HL-60 (cell line): ENCODE measurements at regions not wholly inside any gene's neighbourhood (a gene's known extent, or its start where the extent isn't known, plus 50 kb on each side); places are given as distances from the start of the nearest gene placed in this dataset.

Source experiments
- DNase-seq, 2 experiments: peaks; one replicate each; pipeline ENCODE4 v3.0.0-alpha.2; 2010 to 2020; ENCODE audit warnings: low read depth in 1 of 2, low spot score in 1 of 2
- H3K27ac ChIP-seq: fragments of 250-450 bp; sonication (Bioruptor Pico); replicated peaks from 2 replicates; pipeline ENCODE4 v1.5.1; 2020; ENCODE audit warnings: mild to moderate bottlenecking, moderate library complexity
- H3K27me3 ChIP-seq: fragments of 250-450 bp; sonication (Bioruptor Pico); 2 replicates; pipeline ENCODE4 v1.5.1; 2021; ENCODE audit warnings: mild to moderate bottlenecking, moderate library complexity; ENCODE audit not compliant: insufficient read depth, poor library complexity, severe bottlenecking
- H3K4me3 ChIP-seq: replicated peaks from 2 replicates; pipeline ENCODE4 v1.5.1; 2011; ENCODE audit warnings: mild to moderate bottlenecking, control low read depth, low read length; ENCODE audit not compliant: insufficient read depth
- CTCF ChIP-seq: IDR thresholded peaks from one replicate; pipeline ENCODE4 v1.5.1; 2011; ENCODE audit warnings: low read length, control low read depth, inconsistent platforms; ENCODE audit not compliant: insufficient read depth
- GABPA ChIP-seq: IDR thresholded peaks from 2 replicates; pipeline ENCODE4 v1.6.1; 2012; ENCODE audit warnings: low read depth
- POLR2AphosphoS5 ChIP-seq: IDR thresholded peaks from 2 replicates; pipeline ENCODE4 v1.6.1; 2012; ENCODE audit warnings: low read depth
- REST ChIP-seq: IDR thresholded peaks from 2 replicates; pipeline ENCODE4 v1.6.1; 2012; ENCODE audit warnings: low read depth; ENCODE audit not compliant: insufficient replicate concordance
- SPI1 ChIP-seq: IDR thresholded peaks from 2 replicates; pipeline ENCODE4 v1.6.1; 2012; ENCODE audit warnings: low read depth, mild to moderate bottlenecking, borderline replicate concordance

GRCh38 chr15:91622711-91623342, 230.7 kb upstream of the SLCO3A1 start:
- no peak for TF ChIP-seq CTCF
- TF ChIP-seq SPI1: no peak
- no peak for TF ChIP-seq GABPA
- no peak overlapping the region for H3K4me3 ChIP-seq
- H3K27ac ChIP-seq: no peak overlapping the region
- DNase-seq: no peak
- H3K27me3 ChIP-seq: no peaks in the 10 kb centered on the region

GRCh38 chr15:91624353-91624968, 229.0 kb upstream of the SLCO3A1 start:
- DNase-seq: no peak
- no peak overlapping the region for H3K4me3 ChIP-seq
- H3K27ac ChIP-seq: no peak overlapping the region
- H3K27me3 ChIP-seq: no peaks in the 10 kb centered on the region
- no peak for TF ChIP-seq POLR2AphosphoS5
- no peak for TF ChIP-seq CTCF
- TF ChIP-seq SPI1: no peak
- no peak for TF ChIP-seq GABPA
- TF ChIP-seq REST: no peak

- TF ChIP-seq SPI1: no peak
- TF ChIP-seq CTCF: no peak
- TF ChIP-seq REST: no peak
- TF ChIP-seq GABPA: no peak
- TF ChIP-seq POLR2AphosphoS5: no peak
- H3K4me3 ChIP-seq: no peak overlapping the region
- H3K27me3 ChIP-seq: no peaks in the 10 kb centered on the region
- no peak overlapping the region for H3K27ac ChIP-seq
- DNase-seq: no peak
Observed at GRCh38 chr15:91625506-91625905, 228.0 kb upstream of the SLCO3A1 start.
